Prostate gland (tissue), 2 donors: ENCODE measurements at regions not wholly inside any gene's neighbourhood (a gene's known extent, or its start where the extent isn't known, plus 50 kb on each side); places are given as distances from the start of the nearest gene placed in this dataset.

Experiments used
- CTCF ChIP-seq, 4 experiments: fragments of 200-600 bp in 2 of 4; fragments of 450-650 bp in 2 of 4; sonication (generic) in 2 of 4; IDR thresholded peaks; 1 replicate in 3 of 4; 2 replicates in 1 of 4; pipeline ENCODE4 v1.5.1; 2016 to 2019; ENCODE audit warnings: antibody characterized with exemption in 4 of 4, mild to moderate bottlenecking in 2 of 4, moderate library complexity in 2 of 4
- POLR2A ChIP-seq: fragments of 450-650 bp; IDR thresholded peaks from one replicate; pipeline ENCODE4 v1.6.1; 2016; ENCODE audit warnings: antibody characterized with exemption, mild to moderate bottlenecking
- POLR2AphosphoS5 ChIP-seq: sonication (generic); formaldehyde crosslinking; IDR thresholded peaks from one replicate; pipeline ENCODE4 v1.6.1; 2017; ENCODE audit warnings: antibody characterized with exemption

GRCh38 chr10:35751347-35751746 lies 109.3 kb upstream of the FZD8 start:
- no peak for TF ChIP-seq POLR2A
- no peak for TF ChIP-seq POLR2AphosphoS5
- TF ChIP-seq CTCF (IDR thresholded peaks at IDR 0.05): no peak
